H1 (cell line): ENCODE measurements at regions not wholly inside any gene's neighbourhood (a gene's known extent, or its start where the extent isn't known, plus 50 kb on each side); places are given as distances from the start of the nearest gene placed in this dataset.

Experiments
- EP300 ChIP-seq, 2 experiments: IDR thresholded peaks; 1 replicate in 1 of 2; 2 replicates in 1 of 2; pipeline ENCODE4 v1.6.1; 2011 to 2012; ENCODE audit warnings: low read depth in 2 of 2, low read length in 2 of 2, mild to moderate bottlenecking in 2 of 2, borderline replicate concordance in 1 of 2, inconsistent platforms in 1 of 2, moderate library complexity in 1 of 2
- EZH2 ChIP-seq: fragments of 200-600 bp; sonication (generic); IDR thresholded peaks from 2 replicates; pipeline ENCODE4 v1.7.1; 2012; ENCODE audit warnings: low read depth, mild to moderate bottlenecking, moderate library complexity, low read length, inconsistent platforms; ENCODE audit not compliant: severe bottlenecking
- JUN ChIP-seq: IDR thresholded peaks from 2 replicates; pipeline ENCODE4 v1.6.1; 2011; ENCODE audit warnings: low read depth, mild to moderate bottlenecking, improper control_type of control experiment, low read length
- SIX5 ChIP-seq: IDR thresholded peaks from 2 replicates; pipeline ENCODE4 v1.6.1; 2011; ENCODE audit warnings: mild to moderate bottlenecking, low read depth, low read length
- SRF ChIP-seq: IDR thresholded peaks from 2 replicates; pipeline ENCODE4 v1.6.1; 2011; ENCODE audit warnings: mild to moderate bottlenecking, low read depth, low read length, moderate library complexity
- TEAD4 ChIP-seq: IDR thresholded peaks from 2 replicates; pipeline ENCODE4 v1.6.1; 2012; ENCODE audit warnings: low read depth, low read length, inconsistent platforms, mixed read lengths
- TF ChIP-seq, protein P1 (sequence below), 3 experiments: IDR thresholded peaks; 1 replicate in 2 of 3; 2 replicates in 1 of 3; pipeline versions ENCODE4 v1.5.1 to v1.6.1; 2011; ENCODE audit warnings: low read length in 3 of 3, mild to moderate bottlenecking in 3 of 3, inconsistent platforms in 2 of 3, low read depth in 1 of 3, moderate library complexity in 1 of 3; ENCODE audit not compliant: insufficient read depth in 1 of 3; ENCODE audit errors: control extremely low read depth in 1 of 3

DNA sequence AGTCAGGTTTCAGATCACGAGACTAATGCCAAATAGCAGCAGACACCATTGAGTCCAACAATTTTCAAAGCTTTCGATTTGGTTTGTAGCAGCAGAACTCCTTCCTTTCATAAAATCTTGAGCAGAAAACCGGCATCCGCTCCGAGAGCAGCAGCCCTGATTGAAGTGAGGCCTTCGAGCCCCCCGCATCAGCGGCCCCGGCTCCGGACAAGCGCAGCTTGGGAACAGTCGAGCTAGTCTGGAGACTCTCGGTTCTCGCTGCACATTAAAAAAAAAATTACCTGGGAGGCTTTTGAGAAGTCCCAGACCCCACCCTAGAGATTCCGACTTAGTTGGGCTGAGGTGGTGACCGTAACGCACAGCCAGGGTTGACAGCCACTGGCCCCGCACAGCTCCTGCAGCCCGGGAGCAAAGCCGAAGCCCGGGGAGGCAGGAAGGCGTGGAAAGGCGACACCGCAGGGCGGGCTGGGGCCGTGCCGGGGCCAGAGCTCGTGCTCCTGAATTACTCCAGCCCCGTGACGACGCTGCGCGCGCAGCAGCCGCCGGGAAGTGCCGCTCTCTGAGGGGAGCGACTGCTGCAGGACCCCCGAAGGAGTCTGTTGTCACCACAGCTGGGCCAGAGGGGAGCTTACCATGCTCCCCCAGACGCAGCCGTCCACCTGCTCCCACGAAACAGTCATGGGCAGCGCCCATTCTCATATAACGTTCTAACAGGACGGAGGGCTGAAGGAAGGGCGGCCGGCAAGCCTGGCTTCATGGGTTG is 57.8 kb downstream of the SPATA19 start:
- TF ChIP-seq, protein P1, sequence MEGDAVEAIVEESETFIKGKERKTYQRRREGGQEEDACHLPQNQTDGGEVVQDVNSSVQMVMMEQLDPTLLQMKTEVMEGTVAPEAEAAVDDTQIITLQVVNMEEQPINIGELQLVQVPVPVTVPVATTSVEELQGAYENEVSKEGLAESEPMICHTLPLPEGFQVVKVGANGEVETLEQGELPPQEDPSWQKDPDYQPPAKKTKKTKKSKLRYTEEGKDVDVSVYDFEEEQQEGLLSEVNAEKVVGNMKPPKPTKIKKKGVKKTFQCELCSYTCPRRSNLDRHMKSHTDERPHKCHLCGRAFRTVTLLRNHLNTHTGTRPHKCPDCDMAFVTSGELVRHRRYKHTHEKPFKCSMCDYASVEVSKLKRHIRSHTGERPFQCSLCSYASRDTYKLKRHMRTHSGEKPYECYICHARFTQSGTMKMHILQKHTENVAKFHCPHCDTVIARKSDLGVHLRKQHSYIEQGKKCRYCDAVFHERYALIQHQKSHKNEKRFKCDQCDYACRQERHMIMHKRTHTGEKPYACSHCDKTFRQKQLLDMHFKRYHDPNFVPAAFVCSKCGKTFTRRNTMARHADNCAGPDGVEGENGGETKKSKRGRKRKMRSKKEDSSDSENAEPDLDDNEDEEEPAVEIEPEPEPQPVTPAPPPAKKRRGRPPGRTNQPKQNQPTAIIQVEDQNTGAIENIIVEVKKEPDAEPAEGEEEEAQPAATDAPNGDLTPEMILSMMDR (IDR thresholded peaks at IDR 0.05; ENCODE audit: control extremely low read depth in 1 of 3, insufficient read depth in 1 of 3, low read depth in 1 of 3, low read length in 3 of 3), result no peak
- no peak for TF ChIP-seq EP300 (IDR thresholded peaks at IDR 0.05; ENCODE audit: borderline replicate concordance in 1 of 2, low read depth in 2 of 2, low read length in 2 of 2)
- no peak for TF ChIP-seq TEAD4
- peak; percentile 54 for TF ChIP-seq EZH2
- TF ChIP-seq JUN, result no peak
- no peak for TF ChIP-seq SIX5
- no peak for TF ChIP-seq SRF
